ENCODE measurements at regions not wholly inside any gene's neighbourhood (a gene's known extent, or its start where the extent isn't known, plus 50 kb on each side); places are given as distances from the start of the nearest gene placed in this dataset.

GRCh38 chr14:26370115-26370514 is 227.7 kb downstream of the NOVA1 start:
- TF ChIP-seq CTCF (IDR thresholded peaks at IDR 0.05; ENCODE audit: unreplicated experiment) = no peak
- peak; percentile 20 to 50 for DNase-seq (ENCODE audit: low spot score in 2 of 2, unreplicated experiment in 2 of 2)
- Mint-ChIP-seq H3K4me3 (no peak overlapping the region), H3K4me1 (peaks cover 16% of the 10 kb centered on the region), H3K27ac (no peak overlapping the region), H3K27me3 (ENCODE audit: low read depth) (no peaks in the 10 kb centered on the region), H3K9me3 (peaks cover 9% of the 10 kb centered on the region), H3K36me3 (no peaks in the 10 kb centered on the region)

GRCh38 chr14:26363689-26364088 is 234.1 kb downstream of the NOVA1 start:
- no peak overlapping the region for H3K27ac Mint-ChIP-seq

GRCh38 chr14:26344596-26344995 is 253.2 kb downstream of the NOVA1 start:
- peaks cover 3% of the 10 kb centered on the region for H3K4me1 Mint-ChIP-seq
- no peaks in the 10 kb centered on the region for H3K9me3 Mint-ChIP-seq
- H3K27me3 Mint-ChIP-seq (ENCODE audit: low read depth) = peaks cover 12% of the 10 kb centered on the region
- no peak overlapping the region for H3K4me3 Mint-ChIP-seq
- no peak for TF ChIP-seq CTCF (IDR thresholded peaks at IDR 0.05; ENCODE audit: unreplicated experiment)
- no peak overlapping the region for H3K27ac Mint-ChIP-seq
- no peak for DNase-seq (ENCODE audit: low spot score in 2 of 2, unreplicated experiment in 2 of 2)
- no peaks in the 10 kb centered on the region for H3K36me3 Mint-ChIP-seq

More at GRCh38 chr14:26363689-26364088, 234.1 kb downstream of the NOVA1 start:
- TF ChIP-seq CTCF (IDR thresholded peaks at IDR 0.05; ENCODE audit: unreplicated experiment) = no peak
- H3K27me3 Mint-ChIP-seq (ENCODE audit: low read depth) = peaks cover 35% of the 10 kb centered on the region
- no peak for DNase-seq (ENCODE audit: low spot score in 2 of 2, unreplicated experiment in 2 of 2)
- H3K4me3 Mint-ChIP-seq = no peak overlapping the region
- H3K4me1 Mint-ChIP-seq = no peaks in the 10 kb centered on the region
- no peaks in the 10 kb centered on the region for H3K36me3 Mint-ChIP-seq
- peaks cover 9% of the 10 kb centered on the region for H3K9me3 Mint-ChIP-seq

GRCh38 chr14:26339381-26339780 is 258.5 kb downstream of the NOVA1 start:
- peaks cover 6% of the 10 kb centered on the region for H3K4me1 Mint-ChIP-seq
- no peak overlapping the region for H3K27ac Mint-ChIP-seq
- no peaks in the 10 kb centered on the region for H3K9me3 Mint-ChIP-seq
- no peak overlapping the region for H3K4me3 Mint-ChIP-seq
- no peak for TF ChIP-seq CTCF (IDR thresholded peaks at IDR 0.05; ENCODE audit: unreplicated experiment)
- H3K36me3 Mint-ChIP-seq = no peaks in the 10 kb centered on the region
- DNase-seq (ENCODE audit: low spot score in 2 of 2, unreplicated experiment in 2 of 2) = no peak
- peaks cover 30% of the 10 kb centered on the region for H3K27me3 Mint-ChIP-seq (ENCODE audit: low read depth)

GRCh38 chr14:26338231-26338630 is 259.6 kb downstream of the NOVA1 start:
- DNase-seq (ENCODE audit: low spot score in 2 of 2, unreplicated experiment in 2 of 2) = no peak
- Mint-ChIP-seq H3K27ac (no peak overlapping the region), H3K9me3 (no peaks in the 10 kb centered on the region), H3K4me1 (peaks cover 6% of the 10 kb centered on the region), H3K36me3 (no peaks in the 10 kb centered on the region), H3K27me3 (ENCODE audit: low read depth) (peaks cover 31% of the 10 kb centered on the region), H3K4me3 (no peak overlapping the region)
- no peak for TF ChIP-seq CTCF (IDR thresholded peaks at IDR 0.05; ENCODE audit: unreplicated experiment)

GRCh38 chr14:26334288-26334687 is 263.5 kb downstream of the NOVA1 start:
- H3K4me3 Mint-ChIP-seq = no peak overlapping the region
- DNase-seq (ENCODE audit: low spot score in 2 of 2, unreplicated experiment in 2 of 2) = no peak
- H3K4me1 Mint-ChIP-seq = peaks cover 6% of the 10 kb centered on the region
- no peak overlapping the region for H3K27ac Mint-ChIP-seq
- no peaks in the 10 kb centered on the region for H3K9me3 Mint-ChIP-seq
- H3K36me3 Mint-ChIP-seq = no peaks in the 10 kb centered on the region
- no peak for TF ChIP-seq CTCF (IDR thresholded peaks at IDR 0.05; ENCODE audit: unreplicated experiment)
- peaks cover 29% of the 10 kb centered on the region for H3K27me3 Mint-ChIP-seq (ENCODE audit: low read depth)
